GM12891 (cell line): ENCODE measurements at regions not wholly inside any gene's neighbourhood (a gene's known extent, or its start where the extent isn't known, plus 50 kb on each side); places are given as distances from the start of the nearest gene placed in this dataset.

Experiments used
- PAX5 ChIP-seq: IDR thresholded peaks from 2 replicates; pipeline ENCODE4 v1.6.1; 2011; ENCODE audit warnings: low read length, moderate library complexity, mild to moderate bottlenecking; ENCODE audit not compliant: insufficient read depth, severe bottlenecking
- POLR2A ChIP-seq: IDR thresholded peaks from 2 replicates; pipeline ENCODE4 v1.6.1; 2011; ENCODE audit warnings: low read depth, low read length, control low read depth
- POLR2AphosphoS5 ChIP-seq: IDR thresholded peaks from 2 replicates; pipeline ENCODE4 v1.6.1; 2011; ENCODE audit warnings: low read depth, low read length, control low read depth
- POU2F2 ChIP-seq: IDR thresholded peaks from 2 replicates; pipeline ENCODE4 v1.6.1; 2011; ENCODE audit warnings: low read depth, mild to moderate bottlenecking, control low read depth, low read length, moderate library complexity
- SPI1 ChIP-seq: IDR thresholded peaks from 2 replicates; pipeline ENCODE4 v1.6.1; 2011; ENCODE audit warnings: low read depth, low read length, control low read depth
- TAF1 ChIP-seq: IDR thresholded peaks from 2 replicates; pipeline ENCODE4 v1.6.1; 2011; ENCODE audit warnings: low read depth, low read length, control low read depth

DNA sequence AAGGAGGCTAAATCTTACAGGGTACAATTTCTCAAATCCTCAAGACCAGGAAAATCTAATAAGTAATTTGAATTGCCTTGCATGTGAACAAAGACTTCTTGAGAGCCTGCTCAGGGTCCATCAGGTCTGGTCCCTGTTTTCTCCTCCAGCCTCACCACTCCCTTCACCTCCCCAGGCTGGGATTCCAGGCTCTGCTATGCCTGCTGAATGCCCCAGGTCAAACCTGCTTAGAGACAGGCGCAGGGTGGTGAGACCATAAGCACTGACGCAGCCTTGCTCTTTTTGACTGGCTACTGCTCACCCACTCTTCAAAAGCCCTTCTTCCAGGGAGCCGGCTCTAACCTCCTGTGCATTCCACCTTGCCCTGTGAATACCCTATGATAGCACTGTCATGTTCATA, 356.4 kb upstream of the ACVR2A start:
- TF ChIP-seq POLR2AphosphoS5 (no peak), POLR2A (no peak), POU2F2 (no peak), TAF1 (no peak), PAX5 (no peak), SPI1 (no peak)
